Neural progenitor cell (in vitro differentiated cells): ENCODE measurements at regions not wholly inside any gene's neighbourhood (a gene's known extent, or its start where the extent isn't known, plus 50 kb on each side); places are given as distances from the start of the nearest gene placed in this dataset.

Source experiments
- DNase-seq: peaks from one replicate; pipeline ENCODE4 v3.0.0-alpha.2; 2016; ENCODE audit warnings: low spot score
- H2AFZ ChIP-seq: fragments of 200-600 bp; sonication (generic); replicated peaks from 2 replicates; pipeline ENCODE4 v1.6.1; 2016; ENCODE audit warnings: antibody characterized with exemption
- H3F3A ChIP-seq: fragments of 200-600 bp; sonication (generic); 2 replicates; pipeline ENCODE4 v1.6.1; 2016; ENCODE audit warnings: antibody characterized with exemption, low read depth
- H3K27ac ChIP-seq: fragments of 200-600 bp; sonication (generic); 2 replicates; pipeline ENCODE4 v1.5.1; 2016; ENCODE audit warnings: mild to moderate bottlenecking
- H3K27me3 ChIP-seq: fragments of 200-600 bp; sonication (generic); 2 replicates; pipeline ENCODE4 v1.6.1; 2016; ENCODE audit warnings: mild to moderate bottlenecking, moderate library complexity
- H3K36me3 ChIP-seq: fragments of 200-600 bp; sonication (generic); 2 replicates; pipeline ENCODE4 v1.5.1; 2016
- H3K4me1 ChIP-seq: fragments of 200-600 bp; sonication (generic); 2 replicates; pipeline ENCODE4 v1.6.1; 2016; ENCODE audit warnings: mixed run types
- H3K4me2 ChIP-seq: fragments of 200-600 bp; sonication (generic); 2 replicates; pipeline ENCODE4 v1.6.1; 2016
- H3K4me3 ChIP-seq: fragments of 200-600 bp; sonication (generic); 2 replicates; pipeline ENCODE4 v1.5.1; 2016
- H3K79me2 ChIP-seq: fragments of 200-600 bp; sonication (generic); 2 replicates; pipeline ENCODE4 v1.6.1; 2016; ENCODE audit warnings: low read depth
- H3K9ac ChIP-seq: fragments of 200-600 bp; sonication (generic); 2 replicates; pipeline ENCODE4 v1.6.1; 2016
- H3K9me3 ChIP-seq: fragments of 200-600 bp; sonication (generic); 2 replicates; pipeline ENCODE4 v1.5.1; 2016; ENCODE audit warnings: low read depth
- H4K20me1 ChIP-seq: fragments of 200-600 bp; sonication (generic); 2 replicates; pipeline ENCODE4 v1.6.1; 2016; ENCODE audit warnings: low read depth
- H3K27ac Mint-ChIP-seq: 3 replicates; pipeline ENCODE4 v1.8.0; 2021; ENCODE audit warnings: mixed read lengths
- H3K27me3 Mint-ChIP-seq: 2 replicates; pipeline ENCODE4 v1.8.0; 2022; ENCODE audit warnings: low read depth, mild to moderate bottlenecking, inconsistent platforms, moderate library complexity, mixed read lengths; ENCODE audit not compliant: insufficient read depth
- H3K36me3 Mint-ChIP-seq: 3 replicates; pipeline ENCODE4 v1.8.0; 2021; ENCODE audit warnings: mixed read lengths
- H3K4me1 Mint-ChIP-seq: 3 replicates; pipeline ENCODE4 v1.8.0; 2021; ENCODE audit warnings: mixed read lengths
- H3K4me3 Mint-ChIP-seq: 3 replicates; pipeline ENCODE4 v1.8.0; 2021; ENCODE audit warnings: mild to moderate bottlenecking, moderate library complexity, mixed read lengths
- H3K9me3 Mint-ChIP-seq: 3 replicates; pipeline ENCODE4 v1.8.0; 2020; ENCODE audit warnings: mixed read lengths
- EZH2 ChIP-seq: fragments of 200-600 bp; sonication (generic); IDR thresholded peaks from 2 replicates; pipeline ENCODE4 v1.6.1; 2017; ENCODE audit warnings: antibody characterized with exemption, mild to moderate bottlenecking, moderate library complexity
- EZH2phosphoT487 ChIP-seq: fragments of 200-600 bp; sonication (generic); IDR thresholded peaks from 2 replicates; pipeline ENCODE4 v1.6.1; 2017; ENCODE audit warnings: antibody characterized with exemption
- TF ChIP-seq, protein P1 (sequence below): fragments of 200-600 bp; sonication (generic); IDR thresholded peaks from 2 replicates; pipeline ENCODE4 v1.5.1; 2017; ENCODE audit warnings: antibody characterized with exemption, mild to moderate bottlenecking

DNA sequence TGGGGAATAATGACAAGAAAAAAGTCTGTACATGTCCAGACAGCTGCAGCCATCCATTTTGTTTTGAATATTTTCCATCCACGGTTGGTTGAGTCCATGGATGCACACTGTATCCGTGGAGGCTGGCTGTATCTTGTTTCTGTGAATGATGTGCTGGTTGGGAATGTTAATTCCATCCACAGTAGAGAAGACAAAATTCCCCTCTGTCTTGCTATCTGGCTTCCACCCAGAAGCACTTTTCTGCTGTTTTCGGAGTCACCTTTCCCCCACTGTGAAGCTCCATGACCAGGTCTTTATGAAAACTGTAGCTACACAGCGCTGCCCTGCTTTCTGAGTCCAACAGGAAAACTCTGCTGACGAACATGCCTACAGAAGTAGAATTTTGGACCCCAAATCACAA lies 122.3 kb downstream of the HRH4 start:
- Histone ChIP-seq H3F3A (no peaks in the 10 kb centered on the region), H3K79me2 (no peaks in the 10 kb centered on the region), H3K36me3 (no peaks in the 10 kb centered on the region), H2AFZ (no peak overlapping the region), H3K9me3 (no peaks in the 10 kb centered on the region), H4K20me1 (no peaks in the 10 kb centered on the region), H3K4me2 (no peak overlapping the region), H3K4me3 (no peak overlapping the region), H3K4me1 (peaks cover 13% of the 10 kb centered on the region), H3K27me3 (no peaks in the 10 kb centered on the region), H3K9ac (no peak overlapping the region), H3K27ac (no peak overlapping the region)
- Mint-ChIP-seq H3K36me3 (no peaks in the 10 kb centered on the region), H3K4me3 (no peak overlapping the region), H3K27ac (no peak overlapping the region), H3K4me1 (peaks cover 31% of the 10 kb centered on the region), H3K9me3 (no peaks in the 10 kb centered on the region), H3K27me3 (no peaks in the 10 kb centered on the region)
- TF ChIP-seq, protein P1, sequence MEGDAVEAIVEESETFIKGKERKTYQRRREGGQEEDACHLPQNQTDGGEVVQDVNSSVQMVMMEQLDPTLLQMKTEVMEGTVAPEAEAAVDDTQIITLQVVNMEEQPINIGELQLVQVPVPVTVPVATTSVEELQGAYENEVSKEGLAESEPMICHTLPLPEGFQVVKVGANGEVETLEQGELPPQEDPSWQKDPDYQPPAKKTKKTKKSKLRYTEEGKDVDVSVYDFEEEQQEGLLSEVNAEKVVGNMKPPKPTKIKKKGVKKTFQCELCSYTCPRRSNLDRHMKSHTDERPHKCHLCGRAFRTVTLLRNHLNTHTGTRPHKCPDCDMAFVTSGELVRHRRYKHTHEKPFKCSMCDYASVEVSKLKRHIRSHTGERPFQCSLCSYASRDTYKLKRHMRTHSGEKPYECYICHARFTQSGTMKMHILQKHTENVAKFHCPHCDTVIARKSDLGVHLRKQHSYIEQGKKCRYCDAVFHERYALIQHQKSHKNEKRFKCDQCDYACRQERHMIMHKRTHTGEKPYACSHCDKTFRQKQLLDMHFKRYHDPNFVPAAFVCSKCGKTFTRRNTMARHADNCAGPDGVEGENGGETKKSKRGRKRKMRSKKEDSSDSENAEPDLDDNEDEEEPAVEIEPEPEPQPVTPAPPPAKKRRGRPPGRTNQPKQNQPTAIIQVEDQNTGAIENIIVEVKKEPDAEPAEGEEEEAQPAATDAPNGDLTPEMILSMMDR: no peak
- TF ChIP-seq EZH2: no peak
- no peak for TF ChIP-seq EZH2phosphoT487
- DNase-seq: no peak

DNA sequence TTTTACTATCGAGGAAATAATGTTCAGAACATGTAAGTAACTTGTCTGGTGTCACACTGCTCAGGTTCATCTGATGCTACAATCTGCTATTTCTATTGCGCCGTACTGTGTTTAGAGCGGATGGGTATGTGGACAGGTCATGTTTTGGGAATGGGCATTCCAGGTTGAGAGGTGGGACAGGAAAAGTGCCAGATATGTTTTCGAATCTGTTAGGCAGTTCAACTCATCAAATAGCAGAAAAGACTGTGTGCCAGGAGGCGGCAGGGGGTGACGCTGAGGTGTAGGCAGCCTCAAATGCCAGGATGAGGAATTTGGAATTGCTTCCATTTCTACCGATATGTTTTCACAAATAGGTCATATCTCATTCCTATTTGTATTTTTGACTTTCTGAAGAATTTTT lies 123.8 kb downstream of the HRH4 start:
- Histone ChIP-seq H4K20me1 (no peaks in the 10 kb centered on the region), H3K9ac (no peak overlapping the region), H2AFZ (no peak overlapping the region), H3F3A (no peaks in the 10 kb centered on the region), H3K27me3 (no peaks in the 10 kb centered on the region), H3K4me3 (no peak overlapping the region), H3K36me3 (no peaks in the 10 kb centered on the region), H3K4me2 (no peak overlapping the region), H3K9me3 (no peaks in the 10 kb centered on the region), H3K27ac (no peak overlapping the region), H3K4me1 (peaks cover 13% of the 10 kb centered on the region), H3K79me2 (no peaks in the 10 kb centered on the region)
- Mint-ChIP-seq H3K4me3 (no peak overlapping the region), H3K36me3 (no peaks in the 10 kb centered on the region), H3K27me3 (no peaks in the 10 kb centered on the region), H3K27ac (no peak overlapping the region), H3K9me3 (no peaks in the 10 kb centered on the region), H3K4me1 (peaks cover 31% of the 10 kb centered on the region)
- no peak for DNase-seq
- TF ChIP-seq, protein P1: no peak
- TF ChIP-seq EZH2phosphoT487 (no peak), EZH2 (no peak)

DNA sequence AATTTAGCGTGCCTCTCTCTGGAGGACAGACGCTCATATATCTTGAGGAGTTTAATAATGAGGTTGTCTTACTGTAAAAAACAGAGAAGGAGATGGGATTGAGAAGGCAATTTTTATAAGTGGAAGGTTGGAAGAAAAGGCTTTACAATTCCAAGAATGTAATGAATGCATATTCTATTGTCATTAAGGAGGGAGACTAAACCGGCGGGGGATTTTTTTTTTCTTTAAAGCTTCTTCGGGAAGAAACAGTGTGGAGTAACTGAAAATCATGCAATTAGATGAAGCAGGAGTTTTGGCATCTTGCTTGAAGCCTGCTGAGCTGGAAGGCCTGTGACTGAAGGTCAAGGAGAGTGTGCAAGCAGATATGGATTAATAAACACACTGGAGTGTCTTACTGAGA lies 124.4 kb downstream of the HRH4 start:
- peak; percentile 25 for DNase-seq
- H3K4me1 Mint-ChIP-seq: peaks cover 31% of the 10 kb centered on the region
- Histone ChIP-seq H3K4me3 (no peak overlapping the region), H3K4me1 (peaks cover 13% of the 10 kb centered on the region), H3K27ac (no peak overlapping the region), H3K4me2 (no peak overlapping the region), H2AFZ (no peak overlapping the region), H3K36me3 (no peaks in the 10 kb centered on the region), H3K79me2 (no peaks in the 10 kb centered on the region), H3K9ac (no peak overlapping the region), H3K27me3 (no peaks in the 10 kb centered on the region), H3F3A (no peaks in the 10 kb centered on the region), H3K9me3 (no peaks in the 10 kb centered on the region), H4K20me1 (no peaks in the 10 kb centered on the region)
- H3K27me3 Mint-ChIP-seq: no peaks in the 10 kb centered on the region
- H3K9me3 Mint-ChIP-seq: peaks cover 5% of the 10 kb centered on the region
- no peak for TF ChIP-seq EZH2
- no peak for TF ChIP-seq EZH2phosphoT487
- TF ChIP-seq, protein P1: no peak
- peak overlapping the region; percentile 0 for H3K27ac Mint-ChIP-seq
- no peaks in the 10 kb centered on the region for H3K36me3 Mint-ChIP-seq
- H3K4me3 Mint-ChIP-seq: no peak overlapping the region
